K562 (cell line): ENCODE measurements at regions not wholly inside any gene's neighbourhood (a gene's known extent, or its start where the extent isn't known, plus 50 kb on each side); places are given as distances from the start of the nearest gene placed in this dataset.

Source experiments
- ATAC-seq: fragments of 200-7000 bp; cut with Tn5 transposase; 3 replicates; pipeline ENCODE4 v1.9.1; 2020; ENCODE audit warnings: moderate library complexity
- BruUV-seq: library from RNA; stranded (reverse); fragments of 400-500 nt; replicated peaks from 2 replicates; lab custom pipeline; 2021; lab: Mats Ljungman, UMichigan
- CTCF ChIA-PET: fragments of 300-600 bp; formaldehyde crosslinking; extraction: SDS; loops from one replicate; lab custom pipeline; 2021; ENCODE audit warnings: low intra/inter-chr PET ratio; lab: Yijun Ruan, JAX
- POLR2A ChIA-PET: fragments of 300-600, 350-650 bp; sonication (Branson Sonifier 250); formaldehyde crosslinking; extraction: SDS; loops from one replicate; lab custom pipeline; 2021; ENCODE audit warnings: antibody characterized with exemption, inconsistent platforms; lab: Yijun Ruan, JAX
- DNase-seq, 4 experiments: peaks; one replicate each; pipeline versions ENCODE4 v3.0.0 to v3.0.0-alpha.2; 2011 to 2018; ENCODE audit warnings: low spot score in 3 of 4, mixed read lengths in 3 of 4; ENCODE audit errors: extremely low read depth in 1 of 4
- FAIRE-seq: peaks from 2 replicates; lab custom pipeline; 2011; peaks lifted over from hg19 to GRCh38; lab: Jason Lieb, UNC
- H2AFZ ChIP-seq: 2 replicates; pipeline ENCODE4 v1.6.0; 2011; ENCODE audit warnings: low read depth, low read length, control low read depth, inconsistent platforms
- H3K27ac ChIP-seq: fragments of 200-600 bp; 3 replicates; pipeline ENCODE4 v1.8.0; 2011; ENCODE audit warnings: low read depth, mild to moderate bottlenecking, control low read depth, inconsistent platforms, low read length, moderate library complexity, mixed read lengths; ENCODE audit errors: extremely low read depth
- H3K27me3 ChIP-seq, 2 experiments: fragments of 300-600 bp in 1 of 2; 2 replicates in 1 of 2; 3 replicates in 1 of 2; pipeline versions ENCODE4 v1.6.0 to v1.8.0; 2011; ENCODE audit warnings: inconsistent platforms in 2 of 2, low read length in 2 of 2, mild to moderate bottlenecking in 1 of 2, mixed read lengths in 1 of 2, moderate library complexity in 1 of 2; ENCODE audit not compliant: control insufficient read depth in 2 of 2, insufficient read depth in 2 of 2
- H3K36me3 ChIP-seq: fragments of 300-600 bp; 3 replicates; pipeline ENCODE4 v1.8.0; 2011; ENCODE audit warnings: mild to moderate bottlenecking, low read length, inconsistent platforms; ENCODE audit not compliant: control insufficient read depth, insufficient read depth
- H3K4me1 ChIP-seq, 2 experiments: fragments of 200-600 bp in 1 of 2; replicated peaks in 1 of 2; 2 replicates in 1 of 2; 3 replicates in 1 of 2; pipeline versions ENCODE4 v1.5.1 to v1.8.0; 2011; ENCODE audit warnings: inconsistent platforms in 2 of 2, low read length in 2 of 2, mild to moderate bottlenecking in 1 of 2, mixed read lengths in 1 of 2, moderate library complexity in 1 of 2; ENCODE audit not compliant: control insufficient read depth in 2 of 2, insufficient read depth in 2 of 2
- H3K4me2 ChIP-seq: 2 replicates; pipeline ENCODE4 v1.6.1; 2011; ENCODE audit warnings: low read length, control low read depth, inconsistent platforms, mixed read lengths; ENCODE audit not compliant: insufficient read depth
- H3K4me3 ChIP-seq: fragments of 200-600 bp; sonication (generic), shearing (Covaris generic); 2 replicates; pipeline ENCODE4 v1.5.1; 2016; ENCODE audit warnings: control low read depth, inconsistent platforms
- H3K79me2 ChIP-seq: fragments of 200-600 bp; 3 replicates; pipeline ENCODE4 v1.8.0; 2011; ENCODE audit warnings: low read length, inconsistent platforms; ENCODE audit not compliant: control insufficient read depth, insufficient read depth
- H3K9ac ChIP-seq, 2 experiments: 2 replicates each; pipeline versions ENCODE4 v1.6.0 to v1.6.1; 2011; ENCODE audit warnings: low read depth in 2 of 2, low read length in 2 of 2, control low read depth in 1 of 2, inconsistent platforms in 1 of 2, mild to moderate bottlenecking in 1 of 2, mixed read lengths in 1 of 2; ENCODE audit not compliant: insufficient read depth in 1 of 2
- H3K9me1 ChIP-seq: one replicate; pipeline ENCODE4 v1.6.0; 2011; ENCODE audit warnings: inconsistent platforms, mild to moderate bottlenecking, low read length, moderate library complexity; ENCODE audit not compliant: control insufficient read depth, insufficient read depth
- H3K9me3 ChIP-seq: replicated peaks from 2 replicates; pipeline ENCODE4 v1.5.1; 2011; ENCODE audit warnings: low read depth, low read length, inconsistent platforms; ENCODE audit not compliant: control insufficient read depth, insufficient read depth
- H4K20me1 ChIP-seq: replicated peaks from 2 replicates; pipeline ENCODE4 v1.6.1; 2011; ENCODE audit warnings: low read length, inconsistent platforms, mixed read lengths; ENCODE audit not compliant: control insufficient read depth, insufficient read depth
- CC2D1A ChIP-seq: fragments of 450-650 bp; IDR thresholded peaks from 2 replicates; pipeline ENCODE4 v1.6.1; 2017; ENCODE audit warnings: mild to moderate bottlenecking
- NEUROD1 ChIP-seq: fragments of 150-350 bp; IDR thresholded peaks from 2 replicates; pipeline ENCODE4 v1.6.1; 2014; ENCODE audit warnings: borderline replicate concordance, low read length, low read depth; ENCODE audit not compliant: partially characterized antibody
- SMAD1 ChIP-seq: fragments of 150-350 bp; IDR thresholded peaks from 2 replicates; pipeline ENCODE4 v1.6.1; 2014; ENCODE audit warnings: low read length, low read depth; ENCODE audit not compliant: partially characterized antibody
- TCF7L2 ChIP-seq: fragments of 150-350 bp; IDR thresholded peaks from 2 replicates; pipeline ENCODE4 v1.6.1; 2016; ENCODE audit warnings: low read depth, mild to moderate bottlenecking, low read length, moderate library complexity
- ZNF561 ChIP-seq: fragments of 450-650 bp; formaldehyde crosslinking; conservative IDR thresholded peaks from 2 replicates; pipeline ENCODE4 v1.4.0; 2020; ENCODE audit warnings: mild to moderate bottlenecking, moderate library complexity
- WGBS: fragments of 100-300 bp; shearing (Covaris generic); methylation state at CpG from one replicate; pipeline ENCODE4 v1.1.6; 2016; ENCODE audit warnings: low coverage, mixed read lengths; ENCODE audit not compliant: insufficient coverage; ENCODE audit errors: missing lambda C conversion rate; 5-methylcytosine and 5-hydroxymethylcytosine counted together
- in situ Hi-C: fragments of 300-500 bp; cut with MboI; formaldehyde crosslinking; loops from 4 replicates; pipeline ENCODE4 v1.15.0; 2018; ENCODE audit warnings: inconsistent platforms, mixed read lengths
- intact Hi-C: fragments of 100-400 bp; cut with micrococcal nuclease; formaldehyde crosslinking; loops from 2 replicates; pipeline ENCODE4 v1.14.2; 2022
- TF ChIP-seq, protein P1 (sequence below): sonication (generic); formaldehyde crosslinking; IDR thresholded peaks from 2 replicates; pipeline ENCODE4 v1.8.0; 2022; ENCODE audit warnings: mild to moderate bottlenecking, missing genetic modification reagents, borderline replicate concordance
- TF ChIP-seq, protein P2 (sequence below): fragments of 450-650 bp; IDR thresholded peaks from 2 replicates; pipeline ENCODE4 v1.6.1; 2016; ENCODE audit warnings: mild to moderate bottlenecking, moderate library complexity
- TF ChIP-seq, protein P3 (sequence below): sonication (generic); formaldehyde crosslinking; IDR thresholded peaks from 2 replicates; pipeline ENCODE4 v1.8.1; 2023; ENCODE audit warnings: mild to moderate bottlenecking, missing genetic modification reagents

DNA sequence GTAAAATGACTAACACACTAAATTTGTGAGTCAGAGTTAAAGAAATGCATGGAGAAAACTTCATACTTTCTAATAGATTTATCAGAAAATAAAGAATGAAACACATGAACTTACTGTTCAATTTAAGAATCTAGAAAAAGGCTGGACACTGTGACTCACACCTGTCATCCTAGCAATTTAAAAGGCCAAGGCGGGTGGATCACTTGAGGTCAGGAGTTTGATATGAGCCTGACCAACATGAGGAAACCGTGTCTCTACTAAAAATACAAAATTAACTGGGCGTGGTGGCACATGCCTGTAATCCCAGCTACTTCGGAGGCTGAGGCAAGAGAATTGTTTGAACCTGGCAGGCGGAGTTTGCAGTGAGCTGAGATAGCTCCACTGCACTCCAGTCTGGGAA, 1106.2 kb upstream of the LRRN3 start:
- POLR2A ChIA-PET: no interaction called here
- ATAC-seq (no peak), DNase-seq (no peak), FAIRE-seq (no peak)
- no peaks in the 10 kb centered on the region for H3K4me1 ChIP-seq
- no peak overlapping the region for H3K4me2 ChIP-seq
- intact Hi-C loops (no loop called here), in situ Hi-C loops (no loop called here)
- H3K9me3 ChIP-seq: no peaks in the 10 kb centered on the region
- H3K4me3 ChIP-seq: no peak overlapping the region
- BruUV-seq: no TSS peak
- CTCF ChIA-PET: no interaction called here
- H3K27me3 ChIP-seq: no peaks in the 10 kb centered on the region
- no peak overlapping the region for H3K9ac ChIP-seq
- 3% methylated on average over 5 of the region's 5 CpGs for WGBS
- no peak overlapping the region for H2AFZ ChIP-seq
- H3K9me1 ChIP-seq: no peaks in the 10 kb centered on the region
- no peaks in the 10 kb centered on the region for H3K36me3 ChIP-seq
- no peaks in the 10 kb centered on the region for H3K79me2 ChIP-seq
- no peaks in the 10 kb centered on the region for H4K20me1 ChIP-seq
- H3K27ac ChIP-seq: no peak overlapping the region
- TF ChIP-seq, protein P1, sequence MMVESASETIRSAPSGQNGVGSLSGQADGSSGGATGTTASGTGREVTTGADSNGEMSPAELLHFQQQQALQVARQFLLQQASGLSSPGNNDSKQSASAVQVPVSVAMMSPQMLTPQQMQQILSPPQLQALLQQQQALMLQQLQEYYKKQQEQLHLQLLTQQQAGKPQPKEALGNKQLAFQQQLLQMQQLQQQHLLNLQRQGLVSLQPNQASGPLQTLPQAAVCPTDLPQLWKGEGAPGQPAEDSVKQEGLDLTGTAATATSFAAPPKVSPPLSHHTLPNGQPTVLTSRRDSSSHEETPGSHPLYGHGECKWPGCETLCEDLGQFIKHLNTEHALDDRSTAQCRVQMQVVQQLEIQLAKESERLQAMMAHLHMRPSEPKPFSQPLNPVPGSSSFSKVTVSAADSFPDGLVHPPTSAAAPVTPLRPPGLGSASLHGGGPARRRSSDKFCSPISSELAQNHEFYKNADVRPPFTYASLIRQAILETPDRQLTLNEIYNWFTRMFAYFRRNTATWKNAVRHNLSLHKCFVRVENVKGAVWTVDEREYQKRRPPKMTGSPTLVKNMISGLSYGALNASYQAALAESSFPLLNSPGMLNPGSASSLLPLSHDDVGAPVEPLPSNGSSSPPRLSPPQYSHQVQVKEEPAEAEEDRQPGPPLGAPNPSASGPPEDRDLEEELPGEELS: no peak
- TF ChIP-seq SMAD1: no peak
- TF ChIP-seq CC2D1A: no peak
- TF ChIP-seq NEUROD1: no peak
- TF ChIP-seq, protein P2, sequence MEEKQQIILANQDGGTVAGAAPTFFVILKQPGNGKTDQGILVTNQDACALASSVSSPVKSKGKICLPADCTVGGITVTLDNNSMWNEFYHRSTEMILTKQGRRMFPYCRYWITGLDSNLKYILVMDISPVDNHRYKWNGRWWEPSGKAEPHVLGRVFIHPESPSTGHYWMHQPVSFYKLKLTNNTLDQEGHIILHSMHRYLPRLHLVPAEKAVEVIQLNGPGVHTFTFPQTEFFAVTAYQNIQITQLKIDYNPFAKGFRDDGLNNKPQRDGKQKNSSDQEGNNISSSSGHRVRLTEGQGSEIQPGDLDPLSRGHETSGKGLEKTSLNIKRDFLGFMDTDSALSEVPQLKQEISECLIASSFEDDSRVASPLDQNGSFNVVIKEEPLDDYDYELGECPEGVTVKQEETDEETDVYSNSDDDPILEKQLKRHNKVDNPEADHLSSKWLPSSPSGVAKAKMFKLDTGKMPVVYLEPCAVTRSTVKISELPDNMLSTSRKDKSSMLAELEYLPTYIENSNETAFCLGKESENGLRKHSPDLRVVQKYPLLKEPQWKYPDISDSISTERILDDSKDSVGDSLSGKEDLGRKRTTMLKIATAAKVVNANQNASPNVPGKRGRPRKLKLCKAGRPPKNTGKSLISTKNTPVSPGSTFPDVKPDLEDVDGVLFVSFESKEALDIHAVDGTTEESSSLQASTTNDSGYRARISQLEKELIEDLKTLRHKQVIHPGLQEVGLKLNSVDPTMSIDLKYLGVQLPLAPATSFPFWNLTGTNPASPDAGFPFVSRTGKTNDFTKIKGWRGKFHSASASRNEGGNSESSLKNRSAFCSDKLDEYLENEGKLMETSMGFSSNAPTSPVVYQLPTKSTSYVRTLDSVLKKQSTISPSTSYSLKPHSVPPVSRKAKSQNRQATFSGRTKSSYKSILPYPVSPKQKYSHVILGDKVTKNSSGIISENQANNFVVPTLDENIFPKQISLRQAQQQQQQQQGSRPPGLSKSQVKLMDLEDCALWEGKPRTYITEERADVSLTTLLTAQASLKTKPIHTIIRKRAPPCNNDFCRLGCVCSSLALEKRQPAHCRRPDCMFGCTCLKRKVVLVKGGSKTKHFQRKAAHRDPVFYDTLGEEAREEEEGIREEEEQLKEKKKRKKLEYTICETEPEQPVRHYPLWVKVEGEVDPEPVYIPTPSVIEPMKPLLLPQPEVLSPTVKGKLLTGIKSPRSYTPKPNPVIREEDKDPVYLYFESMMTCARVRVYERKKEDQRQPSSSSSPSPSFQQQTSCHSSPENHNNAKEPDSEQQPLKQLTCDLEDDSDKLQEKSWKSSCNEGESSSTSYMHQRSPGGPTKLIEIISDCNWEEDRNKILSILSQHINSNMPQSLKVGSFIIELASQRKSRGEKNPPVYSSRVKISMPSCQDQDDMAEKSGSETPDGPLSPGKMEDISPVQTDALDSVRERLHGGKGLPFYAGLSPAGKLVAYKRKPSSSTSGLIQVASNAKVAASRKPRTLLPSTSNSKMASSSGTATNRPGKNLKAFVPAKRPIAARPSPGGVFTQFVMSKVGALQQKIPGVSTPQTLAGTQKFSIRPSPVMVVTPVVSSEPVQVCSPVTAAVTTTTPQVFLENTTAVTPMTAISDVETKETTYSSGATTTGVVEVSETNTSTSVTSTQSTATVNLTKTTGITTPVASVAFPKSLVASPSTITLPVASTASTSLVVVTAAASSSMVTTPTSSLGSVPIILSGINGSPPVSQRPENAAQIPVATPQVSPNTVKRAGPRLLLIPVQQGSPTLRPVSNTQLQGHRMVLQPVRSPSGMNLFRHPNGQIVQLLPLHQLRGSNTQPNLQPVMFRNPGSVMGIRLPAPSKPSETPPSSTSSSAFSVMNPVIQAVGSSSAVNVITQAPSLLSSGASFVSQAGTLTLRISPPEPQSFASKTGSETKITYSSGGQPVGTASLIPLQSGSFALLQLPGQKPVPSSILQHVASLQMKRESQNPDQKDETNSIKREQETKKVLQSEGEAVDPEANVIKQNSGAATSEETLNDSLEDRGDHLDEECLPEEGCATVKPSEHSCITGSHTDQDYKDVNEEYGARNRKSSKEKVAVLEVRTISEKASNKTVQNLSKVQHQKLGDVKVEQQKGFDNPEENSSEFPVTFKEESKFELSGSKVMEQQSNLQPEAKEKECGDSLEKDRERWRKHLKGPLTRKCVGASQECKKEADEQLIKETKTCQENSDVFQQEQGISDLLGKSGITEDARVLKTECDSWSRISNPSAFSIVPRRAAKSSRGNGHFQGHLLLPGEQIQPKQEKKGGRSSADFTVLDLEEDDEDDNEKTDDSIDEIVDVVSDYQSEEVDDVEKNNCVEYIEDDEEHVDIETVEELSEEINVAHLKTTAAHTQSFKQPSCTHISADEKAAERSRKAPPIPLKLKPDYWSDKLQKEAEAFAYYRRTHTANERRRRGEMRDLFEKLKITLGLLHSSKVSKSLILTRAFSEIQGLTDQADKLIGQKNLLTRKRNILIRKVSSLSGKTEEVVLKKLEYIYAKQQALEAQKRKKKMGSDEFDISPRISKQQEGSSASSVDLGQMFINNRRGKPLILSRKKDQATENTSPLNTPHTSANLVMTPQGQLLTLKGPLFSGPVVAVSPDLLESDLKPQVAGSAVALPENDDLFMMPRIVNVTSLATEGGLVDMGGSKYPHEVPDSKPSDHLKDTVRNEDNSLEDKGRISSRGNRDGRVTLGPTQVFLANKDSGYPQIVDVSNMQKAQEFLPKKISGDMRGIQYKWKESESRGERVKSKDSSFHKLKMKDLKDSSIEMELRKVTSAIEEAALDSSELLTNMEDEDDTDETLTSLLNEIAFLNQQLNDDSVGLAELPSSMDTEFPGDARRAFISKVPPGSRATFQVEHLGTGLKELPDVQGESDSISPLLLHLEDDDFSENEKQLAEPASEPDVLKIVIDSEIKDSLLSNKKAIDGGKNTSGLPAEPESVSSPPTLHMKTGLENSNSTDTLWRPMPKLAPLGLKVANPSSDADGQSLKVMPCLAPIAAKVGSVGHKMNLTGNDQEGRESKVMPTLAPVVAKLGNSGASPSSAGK: no peak
- TF ChIP-seq TCF7L2: no peak
- no peak for TF ChIP-seq ZNF561 (CRISPR knock-in tag)
- TF ChIP-seq, protein P3, sequence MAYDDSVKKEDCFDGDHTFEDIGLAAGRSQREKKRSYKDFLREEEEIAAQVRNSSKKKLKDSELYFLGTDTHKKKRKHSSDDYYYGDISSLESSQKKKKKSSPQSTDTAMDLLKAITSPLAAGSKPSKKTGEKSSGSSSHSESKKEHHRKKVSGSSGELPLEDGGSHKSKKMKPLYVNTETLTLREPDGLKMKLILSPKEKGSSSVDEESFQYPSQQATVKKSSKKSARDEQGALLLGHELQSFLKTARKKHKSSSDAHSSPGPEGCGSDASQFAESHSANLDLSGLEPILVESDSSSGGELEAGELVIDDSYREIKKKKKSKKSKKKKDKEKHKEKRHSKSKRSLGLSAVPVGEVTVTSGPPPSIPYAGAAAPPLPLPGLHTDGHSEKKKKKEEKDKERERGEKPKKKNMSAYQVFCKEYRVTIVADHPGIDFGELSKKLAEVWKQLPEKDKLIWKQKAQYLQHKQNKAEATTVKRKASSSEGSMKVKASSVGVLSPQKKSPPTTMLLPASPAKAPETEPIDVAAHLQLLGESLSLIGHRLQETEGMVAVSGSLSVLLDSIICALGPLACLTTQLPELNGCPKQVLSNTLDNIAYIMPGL (CRISPR knock-in tag): no peak
